MG63 (cell line): ENCODE measurements at regions not wholly inside any gene's neighbourhood (a gene's known extent, or its start where the extent isn't known, plus 50 kb on each side); places are given as distances from the start of the nearest gene placed in this dataset.

ENCODE experiments used
- DNase-seq: peaks from one replicate; pipeline ENCODE4 v3.0.0-alpha.2; 2020
- H3K27me3 ChIP-seq: fragments of 250-450 bp; sonication (Bioruptor Pico); 2 replicates; pipeline ENCODE4 v1.5.1; 2020; ENCODE audit warnings: mild to moderate bottlenecking, moderate library complexity
- H3K36me3 ChIP-seq: fragments of 250-450 bp; sonication (Bioruptor Pico); 2 replicates; pipeline ENCODE4 v1.5.1; 2020; ENCODE audit warnings: mild to moderate bottlenecking, moderate library complexity
- H3K4me3 ChIP-seq: fragments of 250-450 bp; sonication (Bioruptor Pico); 2 replicates; pipeline ENCODE4 v1.5.1; 2020; ENCODE audit warnings: mild to moderate bottlenecking, moderate library complexity
- H3K9me3 ChIP-seq: fragments of 250-450 bp; sonication (Bioruptor Pico); 2 replicates; pipeline ENCODE4 v1.5.1; 2020; ENCODE audit warnings: mild to moderate bottlenecking, moderate library complexity

GRCh38 chr6:9521152-9521530 lies 893.7 kb downstream of the TFAP2A start:
- Histone ChIP-seq H3K36me3 (no peaks in the 10 kb centered on the region), H3K9me3 (peaks cover 8% of the 10 kb centered on the region; the same call in 1 of the 2 replicates), H3K4me3 (no peak overlapping the region), H3K27me3 (no peaks in the 10 kb centered on the region)
- DNase-seq, result no peak

- H3K27me3 ChIP-seq, result no peaks in the 10 kb centered on the region
- no peak overlapping the region for H3K4me3 ChIP-seq
- H3K36me3 ChIP-seq, result no peaks in the 10 kb centered on the region
- no peak for DNase-seq
- peaks cover 8% of the 10 kb centered on the region; the same call in 1 of the 2 replicates for H3K9me3 ChIP-seq
These were observed 894.3 kb downstream of the TFAP2A start for GRCh38 chr6:9520417-9521151.

- no peak for DNase-seq
- Histone ChIP-seq H3K4me3 (no peak overlapping the region), H3K27me3 (no peaks in the 10 kb centered on the region), H3K9me3 (peaks cover 8% of the 10 kb centered on the region; the same call in 1 of the 2 replicates), H3K36me3 (no peaks in the 10 kb centered on the region)
These were observed 896.4 kb downstream of the TFAP2A start for GRCh38 chr6:9518431-9518830.

DNA sequence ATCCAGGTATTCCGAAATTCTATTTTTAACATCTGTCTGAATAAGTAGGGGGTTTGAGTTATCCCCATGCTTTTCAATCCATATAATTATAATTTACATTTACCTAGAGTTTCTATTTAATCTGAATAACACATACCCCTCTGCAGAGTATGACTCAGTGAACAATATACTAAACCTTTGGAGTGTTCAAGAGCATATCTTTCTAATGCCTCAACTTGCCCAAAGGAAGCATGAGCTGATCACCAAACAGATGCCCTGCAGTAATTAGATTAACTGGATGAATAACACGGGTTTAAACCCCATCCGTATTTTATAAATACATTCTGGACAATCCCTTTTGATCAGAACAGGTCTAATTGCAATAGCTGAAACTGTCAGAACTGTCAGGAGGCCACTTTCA lies 897.1 kb downstream of the TFAP2A start:
- Histone ChIP-seq H3K9me3 (peaks cover 8% of the 10 kb centered on the region; the same call in 1 of the 2 replicates), H3K27me3 (no peaks in the 10 kb centered on the region), H3K4me3 (no peak overlapping the region), H3K36me3 (no peaks in the 10 kb centered on the region)
- DNase-seq, result no peak

DNA sequence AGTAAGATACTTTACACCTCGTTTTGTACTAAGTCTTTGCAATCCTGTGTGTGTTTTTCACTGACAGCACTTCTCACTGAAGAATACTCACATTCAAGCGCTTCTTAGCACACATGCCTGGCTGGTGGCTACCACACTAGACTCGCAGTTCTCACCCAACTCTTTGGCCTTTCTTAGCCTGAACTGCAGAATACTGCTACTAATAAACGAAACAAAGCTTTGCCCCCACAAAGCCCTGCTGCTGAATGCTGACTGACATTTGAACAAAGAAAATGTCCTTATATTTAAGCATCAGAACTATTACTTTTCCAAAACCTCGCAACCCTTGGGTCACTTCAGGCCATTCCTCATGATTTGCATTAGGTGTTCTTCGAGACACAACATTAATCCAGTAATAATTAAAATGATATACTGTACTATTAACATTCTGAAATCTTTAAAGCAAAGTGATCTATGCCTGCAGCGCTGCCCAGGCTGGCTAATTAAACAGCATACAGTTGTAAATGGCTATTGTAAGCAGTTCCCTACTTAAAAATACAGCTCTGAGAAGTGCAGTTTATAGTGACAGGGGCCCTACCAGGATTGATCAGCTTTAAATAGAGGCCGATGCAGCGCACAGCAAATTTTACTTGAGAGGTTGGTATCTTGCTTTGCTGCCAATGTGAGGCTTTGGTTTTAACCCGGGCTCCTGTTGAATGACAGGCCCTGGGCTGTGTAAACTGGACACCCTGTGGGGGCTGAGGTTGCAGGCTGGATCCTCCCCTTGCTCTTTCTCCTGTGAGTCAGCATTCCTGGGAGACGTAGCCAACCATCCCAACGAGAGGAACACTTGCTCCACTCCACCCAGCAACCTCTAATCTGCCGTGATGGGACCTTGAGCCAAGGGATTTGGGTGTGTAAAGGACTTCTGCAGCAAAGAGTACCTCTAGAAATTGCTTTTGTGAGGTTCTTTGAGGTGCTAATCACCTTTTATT lies 899.0 kb downstream of the TFAP2A start:
- Histone ChIP-seq H3K9me3 (peaks cover 8% of the 10 kb centered on the region; the same call in 1 of the 2 replicates), H3K27me3 (no peaks in the 10 kb centered on the region), H3K4me3 (no peak overlapping the region), H3K36me3 (no peaks in the 10 kb centered on the region)
- DNase-seq, result peak; percentile 93

- no peak for DNase-seq
- Histone ChIP-seq H3K9me3 (no peaks in the 10 kb centered on the region), H3K36me3 (no peaks in the 10 kb centered on the region), H3K27me3 (no peaks in the 10 kb centered on the region), H3K4me3 (no peak overlapping the region)
These were observed 900.7 kb downstream of the TFAP2A start for GRCh38 chr6:9514146-9514545.

DNA sequence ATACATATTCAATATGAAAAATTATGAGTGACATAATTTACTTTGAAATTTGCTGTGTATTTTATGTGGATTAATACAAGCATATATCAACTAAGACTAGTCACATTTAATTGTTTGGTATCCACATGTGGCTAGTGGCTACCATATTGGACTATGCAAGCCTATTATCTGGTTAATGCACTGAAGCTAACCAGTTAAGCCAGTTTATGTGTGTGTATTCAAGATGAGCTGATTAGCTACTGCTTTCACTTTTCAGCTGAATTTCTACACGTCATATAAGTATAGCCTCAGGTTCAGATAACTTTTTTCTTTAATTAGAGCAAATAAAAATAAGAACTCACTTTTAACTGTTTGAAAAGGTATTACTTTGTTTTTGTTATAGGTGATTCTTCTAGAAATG lies 903.7 kb downstream of the TFAP2A start:
- Histone ChIP-seq H3K4me3 (no peak overlapping the region), H3K9me3 (no peaks in the 10 kb centered on the region), H3K27me3 (no peaks in the 10 kb centered on the region), H3K36me3 (no peaks in the 10 kb centered on the region)
- DNase-seq, result no peak

DNA sequence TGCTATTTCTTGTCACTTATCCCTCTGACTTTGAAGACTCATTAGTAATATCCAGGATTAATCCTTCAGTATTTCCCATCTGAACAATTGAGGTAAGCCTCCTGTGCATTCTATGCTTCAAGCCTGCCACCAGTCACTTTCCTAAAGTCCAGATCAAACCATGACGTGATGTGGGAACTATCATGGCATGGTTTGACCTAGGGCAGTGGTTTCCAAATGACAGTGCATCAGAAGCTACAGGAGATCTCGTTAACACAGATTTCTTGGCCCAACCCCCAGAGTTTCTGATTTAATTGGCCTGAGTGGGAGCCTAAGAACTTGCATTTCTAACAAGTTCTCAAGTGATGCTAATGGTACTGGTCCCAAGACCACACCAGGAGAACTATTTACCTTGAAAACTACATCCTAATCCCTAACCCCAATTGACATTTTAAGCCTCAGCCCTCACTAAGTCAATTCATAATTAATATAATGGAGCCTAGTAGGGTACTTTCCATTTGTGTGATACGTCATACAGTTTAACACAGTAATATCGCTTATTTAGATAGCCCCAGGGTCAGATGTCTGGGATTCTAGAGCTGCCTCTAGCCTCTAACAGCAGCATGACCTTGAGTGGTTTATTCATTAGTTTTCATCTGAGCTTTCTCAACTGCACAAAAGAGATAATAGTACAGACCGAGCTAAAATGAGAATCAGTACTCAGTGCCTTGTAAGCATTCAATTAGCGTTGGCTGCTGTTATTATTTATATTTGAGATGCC lies 907.6 kb downstream of the TFAP2A start:
- no peak for DNase-seq
- no peaks in the 10 kb centered on the region for H3K36me3 ChIP-seq
- no peak overlapping the region for H3K4me3 ChIP-seq
- no peaks in the 10 kb centered on the region for H3K27me3 ChIP-seq
- no peaks in the 10 kb centered on the region for H3K9me3 ChIP-seq

DNA sequence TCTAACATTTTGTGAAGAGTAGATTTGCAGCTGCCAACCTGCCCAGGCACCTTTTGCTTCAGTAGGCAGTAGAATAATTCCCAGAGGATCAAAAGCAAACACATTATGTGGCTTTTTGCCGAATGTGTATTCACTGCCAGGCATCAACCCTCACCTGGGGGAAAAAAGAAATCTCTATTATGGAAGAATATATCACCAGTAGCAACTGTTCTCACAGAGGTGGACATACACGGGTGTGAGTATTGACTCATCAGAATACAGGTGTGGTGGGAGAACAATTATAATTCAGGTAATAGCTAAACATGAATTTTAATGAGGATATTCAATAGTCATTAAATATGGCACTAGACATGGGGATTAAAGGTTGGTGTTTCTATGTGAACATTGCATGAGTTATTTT lies 910.7 kb downstream of the TFAP2A start:
- no peak for DNase-seq
- Histone ChIP-seq H3K4me3 (no peak overlapping the region), H3K36me3 (no peaks in the 10 kb centered on the region), H3K9me3 (no peaks in the 10 kb centered on the region), H3K27me3 (no peaks in the 10 kb centered on the region)

- no peak for DNase-seq
- Histone ChIP-seq H3K27me3 (no peaks in the 10 kb centered on the region), H3K36me3 (no peaks in the 10 kb centered on the region), H3K4me3 (no peak overlapping the region), H3K9me3 (no peaks in the 10 kb centered on the region)
These were observed 911.6 kb downstream of the TFAP2A start for GRCh38 chr6:9503111-9503761.

GRCh38 chr6:9499709-9500108 lies 915.2 kb downstream of the TFAP2A start:
- DNase-seq, result no peak
- Histone ChIP-seq H3K27me3 (no peaks in the 10 kb centered on the region), H3K4me3 (no peak overlapping the region), H3K36me3 (no peaks in the 10 kb centered on the region), H3K9me3 (no peaks in the 10 kb centered on the region)

GRCh38 chr6:9496837-9497236 lies 918.0 kb downstream of the TFAP2A start:
- no peaks in the 10 kb centered on the region for H3K36me3 ChIP-seq
- no peaks in the 10 kb centered on the region for H3K27me3 ChIP-seq
- no peaks in the 10 kb centered on the region for H3K9me3 ChIP-seq
- H3K4me3 ChIP-seq, result no peak overlapping the region
- DNase-seq, result no peak

DNA sequence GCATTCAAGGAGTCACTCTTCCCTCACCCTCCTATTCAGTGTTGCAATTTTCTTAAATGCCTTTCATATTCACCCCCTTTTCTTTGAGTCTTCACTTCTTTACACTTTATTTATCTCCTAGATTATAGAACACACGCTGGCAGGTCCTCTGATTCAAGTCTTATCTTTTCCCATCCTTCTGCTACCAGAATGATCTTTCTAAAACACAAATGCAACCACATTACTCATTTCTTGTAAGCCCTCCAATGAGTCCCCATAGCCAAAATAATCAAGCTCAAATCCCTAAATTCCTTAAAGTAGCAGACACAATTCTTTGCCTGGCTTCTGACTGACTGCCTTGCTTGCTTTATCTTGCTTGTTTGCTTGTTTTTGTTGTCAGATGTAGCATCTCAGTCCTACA lies 920.0 kb downstream of the TFAP2A start:
- Histone ChIP-seq H3K27me3 (no peaks in the 10 kb centered on the region), H3K9me3 (no peaks in the 10 kb centered on the region), H3K4me3 (no peak overlapping the region), H3K36me3 (no peaks in the 10 kb centered on the region)
- no peak for DNase-seq

GRCh38 chr6:9492790-9493189 lies 922.1 kb downstream of the TFAP2A start:
- Histone ChIP-seq H3K9me3 (no peaks in the 10 kb centered on the region), H3K36me3 (no peaks in the 10 kb centered on the region), H3K27me3 (no peaks in the 10 kb centered on the region), H3K4me3 (no peak overlapping the region)
- DNase-seq, result no peak

GRCh38 chr6:9487128-9487527 lies 927.7 kb downstream of the TFAP2A start:
- H3K36me3 ChIP-seq, result no peaks in the 10 kb centered on the region
- H3K27me3 ChIP-seq, result no peaks in the 10 kb centered on the region
- peak; percentile 64 for DNase-seq
- no peaks in the 10 kb centered on the region for H3K9me3 ChIP-seq
- no peak overlapping the region for H3K4me3 ChIP-seq

DNA sequence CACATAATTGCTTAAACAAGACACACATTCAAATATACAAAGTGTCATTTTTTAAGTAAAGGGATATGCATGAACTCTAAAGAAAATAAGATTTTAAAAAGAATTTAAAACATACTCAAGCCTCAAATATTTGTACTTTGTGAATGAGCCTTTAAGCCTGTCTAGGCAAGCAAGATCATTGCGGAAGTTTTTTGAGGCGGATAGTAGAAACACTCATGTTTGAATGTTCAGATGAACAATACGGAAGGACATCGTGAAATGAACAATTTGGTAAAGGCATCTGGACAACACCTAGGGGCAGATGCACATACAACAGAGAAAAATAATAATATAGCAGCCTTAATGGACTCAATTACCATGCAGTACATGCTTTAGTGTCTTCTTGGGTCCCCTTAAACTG lies 928.9 kb downstream of the TFAP2A start:
- no peak overlapping the region for H3K4me3 ChIP-seq
- no peaks in the 10 kb centered on the region for H3K9me3 ChIP-seq
- H3K27me3 ChIP-seq, result no peaks in the 10 kb centered on the region
- DNase-seq, result no peak
- H3K36me3 ChIP-seq, result no peaks in the 10 kb centered on the region
